ENCODE measurements at regions not wholly inside any gene's neighbourhood (a gene's known extent, or its start where the extent isn't known, plus 50 kb on each side); places are given as distances from the start of the nearest gene placed in this dataset.

DNA sequence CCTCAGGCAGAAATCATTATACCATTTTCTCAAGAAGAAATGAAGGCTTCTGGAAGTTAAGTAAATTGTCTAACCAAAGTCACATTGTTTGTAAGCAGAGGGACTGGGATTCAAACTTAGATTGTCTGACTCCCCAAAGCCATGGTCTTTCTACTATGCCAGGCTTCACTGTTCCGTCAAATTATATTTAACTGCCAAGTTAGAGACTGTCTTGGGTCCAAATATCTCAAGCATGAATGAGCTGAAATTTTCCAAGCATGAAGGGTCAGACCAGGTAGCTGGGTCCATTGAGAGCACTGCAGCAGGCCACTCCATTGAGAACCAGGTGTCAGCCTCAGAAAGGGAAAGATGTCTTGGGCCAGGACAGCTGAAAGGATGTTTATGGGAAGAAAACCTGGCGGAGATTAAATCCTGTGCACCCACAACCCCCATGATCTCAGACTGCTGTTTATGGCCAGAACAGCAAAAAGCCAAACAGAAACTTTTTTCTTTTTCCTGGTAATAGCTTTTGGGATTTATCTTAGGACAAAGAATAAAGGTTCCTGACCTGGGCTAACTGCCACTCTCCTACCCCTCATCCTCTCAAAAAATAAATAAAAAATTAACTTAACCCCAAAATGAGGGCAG, 612.3 kb downstream of the INSC start:
- no peak for DNase-seq (ENCODE audit: low read depth, low spot score)

DNA sequence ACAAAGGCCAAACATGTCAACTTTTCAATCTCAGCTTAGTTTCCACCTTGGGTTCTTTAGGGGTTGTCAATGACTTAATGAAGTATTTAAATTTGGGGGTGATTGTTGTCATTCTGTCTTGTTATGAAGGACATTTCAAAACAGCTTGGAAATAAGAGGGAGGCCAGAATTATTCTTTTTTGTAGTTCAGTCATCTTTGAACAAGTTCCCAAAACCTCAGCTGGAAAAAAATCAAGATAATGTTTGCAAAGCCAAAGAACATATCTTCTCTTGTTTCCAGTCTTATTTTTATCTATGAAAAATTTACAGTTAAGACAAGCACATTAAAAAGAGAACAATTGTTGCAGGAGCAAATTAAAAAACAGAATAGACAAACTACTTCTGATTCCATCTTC, 612.8 kb downstream of the INSC start:
- no peak for DNase-seq (ENCODE audit: low read depth, low spot score)

- DNase-seq (ENCODE audit: low read depth, low spot score): no peak
These were observed 613.5 kb downstream of the INSC start for GRCh38 chr11:15728207-15728606.

DNA sequence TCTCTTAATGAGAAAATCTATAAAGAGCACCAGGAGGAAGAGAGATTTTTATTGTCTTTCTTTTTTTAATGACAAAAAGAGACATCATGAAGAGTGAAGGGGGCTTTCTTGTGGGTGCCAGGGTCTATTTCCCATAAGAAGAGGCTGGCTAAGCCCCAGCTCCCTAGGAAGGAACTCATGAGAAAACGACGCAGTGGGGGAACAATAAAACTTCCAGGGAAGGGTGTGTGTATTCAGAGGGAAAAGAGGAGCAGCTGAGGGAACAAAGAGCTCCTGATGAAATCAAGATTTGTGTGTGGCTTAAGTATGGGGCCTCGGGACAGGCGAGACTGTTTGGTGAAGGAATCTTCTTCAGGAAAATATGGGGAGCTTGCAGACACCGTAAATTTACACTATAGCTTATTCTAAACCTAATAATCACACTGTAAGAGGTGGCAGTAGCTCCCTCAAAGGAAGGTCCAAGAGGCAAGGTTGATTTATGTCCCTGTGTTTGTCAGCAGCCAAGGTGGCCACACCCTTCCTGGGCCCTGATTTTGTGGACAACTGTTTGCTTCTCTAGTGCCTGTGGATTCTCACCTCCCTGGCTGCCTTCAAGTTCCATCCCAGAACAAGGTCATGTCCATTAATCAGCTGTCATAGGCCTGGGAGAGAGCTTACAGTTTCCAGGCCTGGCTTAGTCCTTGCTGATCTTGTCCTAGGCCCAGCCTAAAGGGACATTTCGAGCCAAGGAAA, 615.7 kb downstream of the INSC start:
- DNase-seq (ENCODE audit: low read depth, low spot score): no peak

- no peak for DNase-seq (ENCODE audit: low read depth, low spot score)
These were observed 616.3 kb downstream of the INSC start for GRCh38 chr11:15730995-15731385.

GRCh38 chr11:15735706-15736105, 620.6 kb downstream of the SOX6 start:
- no peak for DNase-seq (ENCODE audit: low read depth, low spot score)

- no peak for DNase-seq (ENCODE audit: low read depth, low spot score)
These were observed 619.0 kb downstream of the SOX6 start for GRCh38 chr11:15737320-15737719.

GRCh38 chr11:15738931-15739330, 617.4 kb downstream of the SOX6 start:
- no peak for DNase-seq (ENCODE audit: low read depth, low spot score)

- no peak for DNase-seq (ENCODE audit: low read depth, low spot score)
These were observed 613.5 kb downstream of the SOX6 start for GRCh38 chr11:15742626-15743519.

DNA sequence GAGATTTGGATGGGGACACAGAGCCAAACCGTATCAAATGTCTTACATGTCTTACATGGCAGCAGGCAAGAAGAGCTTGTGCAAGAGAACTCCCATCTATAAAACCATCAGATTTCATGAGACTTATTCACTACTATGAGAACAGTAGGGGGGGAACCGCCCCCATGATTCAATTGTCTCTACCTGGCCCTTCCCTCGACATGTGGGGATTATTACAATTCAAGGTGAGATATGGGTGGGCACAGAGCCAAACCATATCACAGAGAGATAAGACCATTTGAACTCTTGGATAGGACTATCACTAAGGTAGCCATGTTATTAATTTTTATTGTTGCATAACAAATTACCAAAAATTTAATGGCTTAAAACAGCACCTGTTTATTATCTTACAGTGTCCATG, 611.7 kb downstream of the SOX6 start:
- DNase-seq (ENCODE audit: low read depth, low spot score): no peak

DNA sequence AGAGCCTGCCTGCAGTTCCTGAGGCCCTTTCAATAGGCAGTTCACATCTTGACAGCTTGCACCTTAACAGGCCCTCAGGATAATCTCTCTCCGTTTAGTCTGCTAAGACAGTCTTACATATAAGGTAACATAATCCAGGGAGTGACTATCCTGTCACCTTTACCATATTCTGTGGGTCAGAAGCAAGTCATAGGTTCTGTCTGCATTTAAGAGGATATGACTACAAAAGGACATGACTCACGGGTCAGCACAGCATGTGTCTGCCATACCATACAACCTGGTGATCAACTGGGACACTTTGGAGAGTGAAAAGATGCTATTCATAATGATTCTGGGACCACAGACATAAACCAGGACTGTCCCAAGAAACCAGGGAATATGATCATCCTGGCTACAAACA, 611.1 kb downstream of the SOX6 start:
- no peak for DNase-seq (ENCODE audit: low read depth, low spot score)

GRCh38 chr11:15747671-15748070, 608.7 kb downstream of the SOX6 start:
- DNase-seq (ENCODE audit: low read depth, low spot score): no peak

DNA sequence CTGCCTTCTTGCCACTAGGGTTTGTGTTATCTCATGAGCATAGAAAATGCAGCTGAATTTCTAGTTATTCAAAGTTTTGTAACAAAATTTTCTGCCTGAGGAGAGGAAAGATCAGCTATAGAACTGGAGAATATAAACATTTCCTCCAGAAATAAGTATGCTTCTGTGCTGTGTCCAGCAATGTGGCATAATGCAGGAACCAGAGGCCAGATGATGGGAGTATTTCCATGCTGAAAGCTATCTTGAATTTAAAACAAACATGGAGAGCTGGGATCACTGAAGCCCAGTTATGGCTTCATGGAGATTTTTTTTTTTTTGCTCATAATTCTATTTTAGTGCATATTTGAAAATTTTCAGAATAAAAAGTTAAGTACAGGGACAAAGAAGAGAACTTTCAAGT, 608.2 kb downstream of the SOX6 start:
- DNase-seq (ENCODE audit: low read depth, low spot score): no peak

GRCh38 chr11:15748741-15749140, 607.6 kb downstream of the SOX6 start:
- DNase-seq (ENCODE audit: low read depth, low spot score): no peak

GRCh38 chr11:15750535-15751308, 605.6 kb downstream of the SOX6 start:
- no peak for DNase-seq (ENCODE audit: low read depth, low spot score)

GRCh38 chr11:15754221-15754620, 602.1 kb downstream of the SOX6 start:
- no peak for DNase-seq (ENCODE audit: low read depth, low spot score)

DNA sequence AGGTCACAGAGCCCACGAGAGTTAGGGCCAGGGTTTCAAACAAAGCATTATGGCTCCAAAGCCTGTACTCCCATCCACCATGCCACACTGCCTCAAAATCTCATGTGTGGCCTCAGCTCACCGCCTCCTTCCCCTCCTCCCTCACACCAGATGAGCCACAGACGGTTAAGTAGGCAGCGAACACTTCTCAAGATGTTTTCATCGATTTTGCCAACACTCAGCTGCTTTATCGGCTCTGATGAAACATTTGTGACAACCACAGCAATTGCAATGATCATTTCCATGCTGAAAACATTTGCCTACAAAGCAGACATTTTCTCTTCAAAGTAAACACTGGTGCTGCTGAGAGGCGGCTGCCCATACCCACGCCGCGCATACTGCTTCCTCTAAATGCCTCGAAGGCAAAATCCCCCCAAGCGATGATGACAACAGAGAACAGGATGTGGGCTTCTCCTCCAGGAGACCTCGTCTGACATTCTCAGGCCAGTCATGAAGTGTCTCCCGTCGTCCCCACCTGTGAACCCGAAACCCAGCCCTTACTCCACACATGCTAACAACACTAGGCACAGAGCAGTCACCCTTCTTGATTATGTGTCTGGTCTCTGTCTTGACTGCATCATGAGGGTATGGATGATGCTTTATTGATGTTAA, 599.2 kb downstream of the SOX6 start:
- DNase-seq (ENCODE audit: low read depth, low spot score): no peak

DNA sequence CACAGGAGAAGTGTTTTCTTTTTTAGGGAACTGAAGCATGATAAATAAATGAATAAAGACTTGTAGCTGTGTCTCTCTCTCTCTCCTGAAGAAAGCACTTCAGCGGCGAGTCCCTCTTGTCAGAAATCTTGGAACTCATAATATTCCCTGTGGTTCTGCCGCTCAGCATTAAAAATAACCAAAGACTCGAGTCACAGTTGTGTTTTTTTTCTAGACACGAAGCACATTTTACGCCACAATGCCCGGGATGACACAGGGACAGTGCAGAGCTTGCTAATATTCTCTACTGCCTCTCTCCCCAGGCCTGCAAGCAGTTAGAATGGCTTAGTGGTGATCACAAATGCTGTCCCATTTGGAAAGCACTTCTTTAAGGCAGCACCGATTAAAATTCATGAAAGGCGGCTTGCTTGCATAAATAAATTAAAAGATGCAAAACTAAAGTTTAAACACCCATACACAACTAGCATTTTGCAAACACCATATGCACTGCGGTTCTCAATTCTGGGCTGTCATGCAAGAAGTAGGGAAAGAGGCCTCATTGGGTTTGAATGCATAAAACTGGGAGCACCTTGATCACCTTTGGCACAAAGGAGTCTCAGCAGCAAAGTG, 597.4 kb downstream of the SOX6 start:
- no peak for DNase-seq (ENCODE audit: low read depth, low spot score)

GRCh38 chr11:15761235-15761634, 595.1 kb downstream of the SOX6 start:
- DNase-seq (ENCODE audit: low read depth, low spot score): no peak

GRCh38 chr11:15764326-15764725, 592.0 kb downstream of the SOX6 start:
- no peak for DNase-seq (ENCODE audit: low read depth, low spot score)

DNA sequence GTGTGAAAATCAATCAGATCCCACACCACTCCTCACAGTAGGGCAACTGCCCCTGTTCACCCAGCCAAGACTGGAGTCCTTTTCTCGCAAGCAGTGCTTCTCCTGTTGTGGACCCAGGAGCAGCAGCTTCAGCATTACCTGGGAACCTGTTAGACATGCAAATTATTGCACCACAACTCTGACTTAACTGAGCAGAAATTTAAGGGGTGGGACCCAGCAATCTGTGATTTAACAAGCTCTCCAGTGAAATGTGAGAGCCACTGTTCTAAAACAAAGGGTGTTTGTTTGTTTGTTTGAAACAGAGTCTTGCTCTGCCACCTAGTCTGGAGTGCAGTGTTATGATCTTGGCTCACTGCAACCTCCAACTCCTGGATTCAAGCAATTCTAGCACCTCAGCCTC, 591.4 kb downstream of the SOX6 start:
- no peak for DNase-seq (ENCODE audit: low read depth, low spot score)
